Gastroesophageal sphincter (tissue), 3 donors: ENCODE measurements at regions not wholly inside any gene's neighbourhood (a gene's known extent, or its start where the extent isn't known, plus 50 kb on each side); places are given as distances from the start of the nearest gene placed in this dataset.

Source experiments
- POLR2A ChIP-seq, 2 donors: fragments of 450-650 bp; IDR thresholded peaks; one replicate each; pipeline ENCODE4 v1.6.1; 2017; ENCODE audit warnings: antibody characterized with exemption in 2 of 2, mild to moderate bottlenecking in 2 of 2, moderate library complexity in 1 of 2
- POLR2AphosphoS5 ChIP-seq: sonication (generic); formaldehyde crosslinking; IDR thresholded peaks from one replicate; pipeline ENCODE4 v1.6.1; 2017; ENCODE audit warnings: antibody characterized with exemption
- TF ChIP-seq, protein P1 (sequence below), 4 experiments: fragments of 200-600 bp in 2 of 4; fragments of 450-650 bp in 2 of 4; sonication (generic) in 1 of 4; IDR thresholded peaks; one replicate each; pipeline ENCODE4 v1.5.1; 2017 to 2019; ENCODE audit warnings: antibody characterized with exemption in 4 of 4, mild to moderate bottlenecking in 2 of 4, moderate library complexity in 2 of 4

DNA sequence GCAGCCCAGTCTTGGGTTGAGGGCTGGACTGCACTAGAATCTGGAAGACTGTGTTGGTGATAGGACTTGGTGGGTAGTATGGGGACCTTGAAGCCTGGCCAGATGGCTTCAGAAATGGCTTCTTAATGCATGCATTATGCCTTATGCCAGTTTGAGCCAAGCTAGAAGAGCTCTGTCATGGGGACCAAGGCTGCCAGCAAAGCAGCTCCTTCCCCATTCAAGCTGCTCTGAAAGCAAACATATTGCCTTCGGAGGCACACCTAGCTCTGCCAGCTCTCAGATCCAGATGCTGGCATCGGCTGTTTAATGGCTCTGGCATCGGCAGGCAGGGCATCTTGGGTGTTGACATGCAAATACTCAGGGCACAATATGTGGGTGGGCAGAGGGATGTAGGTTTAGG lies 59.0 kb upstream of the IGFBP5 start:
- no peak for TF ChIP-seq POLR2A (IDR thresholded peaks at IDR 0.05)
- TF ChIP-seq POLR2AphosphoS5 = no peak
- TF ChIP-seq, protein P1, sequence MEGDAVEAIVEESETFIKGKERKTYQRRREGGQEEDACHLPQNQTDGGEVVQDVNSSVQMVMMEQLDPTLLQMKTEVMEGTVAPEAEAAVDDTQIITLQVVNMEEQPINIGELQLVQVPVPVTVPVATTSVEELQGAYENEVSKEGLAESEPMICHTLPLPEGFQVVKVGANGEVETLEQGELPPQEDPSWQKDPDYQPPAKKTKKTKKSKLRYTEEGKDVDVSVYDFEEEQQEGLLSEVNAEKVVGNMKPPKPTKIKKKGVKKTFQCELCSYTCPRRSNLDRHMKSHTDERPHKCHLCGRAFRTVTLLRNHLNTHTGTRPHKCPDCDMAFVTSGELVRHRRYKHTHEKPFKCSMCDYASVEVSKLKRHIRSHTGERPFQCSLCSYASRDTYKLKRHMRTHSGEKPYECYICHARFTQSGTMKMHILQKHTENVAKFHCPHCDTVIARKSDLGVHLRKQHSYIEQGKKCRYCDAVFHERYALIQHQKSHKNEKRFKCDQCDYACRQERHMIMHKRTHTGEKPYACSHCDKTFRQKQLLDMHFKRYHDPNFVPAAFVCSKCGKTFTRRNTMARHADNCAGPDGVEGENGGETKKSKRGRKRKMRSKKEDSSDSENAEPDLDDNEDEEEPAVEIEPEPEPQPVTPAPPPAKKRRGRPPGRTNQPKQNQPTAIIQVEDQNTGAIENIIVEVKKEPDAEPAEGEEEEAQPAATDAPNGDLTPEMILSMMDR (IDR thresholded peaks at IDR 0.05) = no peak
